SK-N-SH (cell line): ENCODE measurements at regions not wholly inside any gene's neighbourhood (a gene's known extent, or its start where the extent isn't known, plus 50 kb on each side); places are given as distances from the start of the nearest gene placed in this dataset.

ENCODE experiments used
- CTCF ChIA-PET: fragments of 300-600, 350-600 bp; formaldehyde crosslinking; extraction: SDS; loops from one replicate; lab custom pipeline; 2021; lab: Yijun Ruan, JAX
- POLR2A ChIA-PET: fragments of 350-600 bp; sonication (Branson Sonifier 250); formaldehyde crosslinking; extraction: SDS; loops from one replicate; lab custom pipeline; 2020; ENCODE audit warnings: antibody characterized with exemption, inconsistent platforms; lab: Yijun Ruan, JAX
- DNase-seq: peaks from one replicate; pipeline ENCODE4 v3.0.0; 2012
- H2AFZ ChIP-seq: fragments of 200-600 bp; sonication (generic); 2 replicates; pipeline ENCODE4 v1.8.1; 2016; ENCODE audit warnings: antibody characterized with exemption, mild to moderate bottlenecking, low read depth
- H3F3A ChIP-seq: fragments of 200-600 bp; sonication (generic); replicated peaks from 2 replicates; pipeline ENCODE3; 2016; ENCODE audit warnings: antibody characterized with exemption, mild to moderate bottlenecking; ENCODE audit not compliant: insufficient read depth
- H3K27ac ChIP-seq, 2 experiments: fragments of 200-500 bp in 1 of 2; fragments of 200-600 bp in 1 of 2; sonication (Bioruptor generic) in 1 of 2; sonication (generic), shearing (Covaris generic) in 1 of 2; 2 replicates each; pipeline versions ENCODE4 v1.5.1 to v1.6.1; 2014 to 2016; ENCODE audit warnings: low read depth in 2 of 2, inconsistent platforms in 1 of 2, low read length in 1 of 2, mild to moderate bottlenecking in 1 of 2, mixed read lengths in 1 of 2
- H3K27me3 ChIP-seq: fragments of 200-600 bp; sonication (generic), shearing (Covaris generic); 2 replicates; pipeline ENCODE4 v1.6.1; 2016; ENCODE audit warnings: mixed run types; ENCODE audit not compliant: insufficient read depth
- H3K36me3 ChIP-seq, 2 experiments: fragments of 200-500 bp in 1 of 2; fragments of 200-600 bp in 1 of 2; sonication (Bioruptor generic) in 1 of 2; sonication (generic) in 1 of 2; replicated peaks in 1 of 2; 2 replicates each; pipeline versions ENCODE3 to v1.5.1; 2014 to 2016; ENCODE audit warnings: low read length in 1 of 2, mild to moderate bottlenecking in 1 of 2; ENCODE audit not compliant: insufficient read depth in 2 of 2, control insufficient read depth in 1 of 2
- H3K4me1 ChIP-seq, 2 experiments: fragments of 200-500 bp in 1 of 2; fragments of 200-600 bp in 1 of 2; sonication (Bioruptor generic) in 1 of 2; sonication (generic), shearing (Covaris generic) in 1 of 2; 2 replicates each; pipeline versions ENCODE4 v1.5.1 to v1.6.1; 2014 to 2016; ENCODE audit warnings: low read depth in 1 of 2, low read length in 1 of 2, mixed run types in 1 of 2; ENCODE audit not compliant: insufficient read depth in 2 of 2, control insufficient read depth in 1 of 2
- H3K4me2 ChIP-seq: fragments of 200-600 bp; sonication (generic), shearing (Covaris generic); 2 replicates; pipeline ENCODE4 v1.6.1; 2017; ENCODE audit warnings: mixed run types
- H3K4me3 ChIP-seq, 2 experiments: fragments of 200-500 bp in 1 of 2; fragments of 200-600 bp in 1 of 2; sonication (Bioruptor generic) in 1 of 2; sonication (generic), shearing (Covaris generic) in 1 of 2; 2 replicates each; pipeline versions ENCODE4 v1.5.1 to v1.8.1; 2014 to 2016; ENCODE audit warnings: low read depth in 2 of 2, inconsistent platforms in 1 of 2, low read length in 1 of 2, mild to moderate bottlenecking in 1 of 2, mixed read lengths in 1 of 2, moderate library complexity in 1 of 2
- H3K79me2 ChIP-seq: fragments of 200-600 bp; sonication (generic); 2 replicates; pipeline ENCODE4 v1.8.1; 2017; ENCODE audit warnings: mild to moderate bottlenecking; ENCODE audit not compliant: insufficient read depth
- H3K9ac ChIP-seq: fragments of 200-600 bp; sonication (generic); 2 replicates; pipeline ENCODE4 v1.6.1; 2017; ENCODE audit warnings: mixed run types
- H3K9me2 ChIP-seq: fragments of 200-600 bp; sonication (generic); 2 replicates; pipeline ENCODE4 v1.6.1; 2017; ENCODE audit warnings: mixed run types
- H3K9me3 ChIP-seq: fragments of 200-600 bp; sonication (generic); 2 replicates; pipeline ENCODE4 v1.6.1; 2017; ENCODE audit warnings: mixed run types, mild to moderate bottlenecking, moderate library complexity
- H4K20me1 ChIP-seq: fragments of 200-600 bp; sonication (generic); 2 replicates; pipeline ENCODE4 v1.6.1; 2017; ENCODE audit warnings: mild to moderate bottlenecking, mixed run types; ENCODE audit not compliant: insufficient read depth
- EP300 ChIP-seq, 2 experiments: IDR thresholded peaks; 2 replicates each; pipeline versions ENCODE4 v1.4.0 to v1.6.1; 2012; ENCODE audit warnings: borderline replicate concordance in 1 of 2, low read depth in 1 of 2, low read length in 1 of 2
- FOSL2 ChIP-seq: IDR thresholded peaks from 2 replicates; pipeline ENCODE4 v1.4.0; 2012; ENCODE audit warnings: low read depth, mild to moderate bottlenecking, moderate library complexity, borderline replicate concordance
- FOXM1 ChIP-seq: IDR thresholded peaks from 2 replicates; pipeline ENCODE4 v1.4.0; 2012; ENCODE audit warnings: low read depth, mild to moderate bottlenecking
- GABPA ChIP-seq: IDR thresholded peaks from 2 replicates; pipeline ENCODE4 v1.4.0; 2012; ENCODE audit warnings: low read depth, mild to moderate bottlenecking
- JUND ChIP-seq: IDR thresholded peaks from 2 replicates; pipeline ENCODE4 v1.4.0; 2012
- MAX ChIP-seq: IDR thresholded peaks from 2 replicates; pipeline ENCODE4 v1.4.0; 2012; ENCODE audit warnings: low read depth
- MXI1 ChIP-seq: IDR thresholded peaks from 2 replicates; pipeline ENCODE4 v1.6.1; 2012; ENCODE audit warnings: mild to moderate bottlenecking, low read depth, low read length, improper control_type of control experiment
- PBX3 ChIP-seq: IDR thresholded peaks from 2 replicates; pipeline ENCODE4; 2012
- RAD21 ChIP-seq: IDR thresholded peaks from 2 replicates; pipeline ENCODE4 v1.6.1; 2012; ENCODE audit warnings: mild to moderate bottlenecking, low read length
- RFX5 ChIP-seq: IDR thresholded peaks from 2 replicates; pipeline ENCODE4 v1.6.1; 2012; ENCODE audit warnings: mild to moderate bottlenecking, improper control_type of control experiment, low read length
- RXRA ChIP-seq: IDR thresholded peaks from 2 replicates; pipeline ENCODE4 v1.4.0; 2012; ENCODE audit warnings: low read depth, mild to moderate bottlenecking, borderline replicate concordance
- TCF12 ChIP-seq: IDR thresholded peaks from 2 replicates; pipeline ENCODE4 v1.4.0; 2012
- USF1 ChIP-seq: IDR thresholded peaks from 2 replicates; pipeline ENCODE4 v1.4.0; 2012; ENCODE audit warnings: low read depth, borderline replicate concordance
- YY1 ChIP-seq: IDR thresholded peaks from 2 replicates; pipeline ENCODE4 v1.4.0; 2012; ENCODE audit warnings: low read depth, mild to moderate bottlenecking
- WGBS: methylation state at CpG from one replicate; pipeline ENCODE4 v1.1.6; 2017; ENCODE audit warnings: low lambda C conversion rate; 5-methylcytosine and 5-hydroxymethylcytosine counted together

GRCh38 chr5:126693806-126694205 lies 83.1 kb upstream of the LMNB1 start:
- H3K79me2 ChIP-seq: no peaks in the 10 kb centered on the region
- WGBS: 88% methylated on average over 1 of the region's 1 CpG

GRCh38 chr5:126694403-126694802 lies 82.5 kb upstream of the LMNB1 start:
- ChIA-PET POLR2A (no interaction called here), CTCF (no interaction called here)
- peak in 1 of 2 experiments; percentile 21; a peak in 1 of 4 replicates for TF ChIP-seq EP300 (IDR thresholded peaks at IDR 0.05; ENCODE audit: borderline replicate concordance in 1 of 2, low read depth in 1 of 2, low read length in 1 of 2)
- peak; percentile 23; the same call in 1 of the 2 replicates for TF ChIP-seq TCF12
- TF ChIP-seq USF1: no peak
- no peak for TF ChIP-seq RXRA
- TF ChIP-seq GABPA: no peak
- TF ChIP-seq FOXM1: no peak
- TF ChIP-seq PBX3: peak; percentile 55
- Histone ChIP-seq H3K36me3 (no peaks in the 10 kb centered on the region), H3K27ac (peak overlapping the region in 1 of 2 experiments; percentile 18; a peak in 1 of 4 replicates), H4K20me1 (no peaks in the 10 kb centered on the region), H3F3A (no peaks in the 10 kb centered on the region), H3K4me3 (no peak overlapping the region), H3K4me1 (no peaks in the 10 kb centered on the region), H3K79me2 (no peaks in the 10 kb centered on the region), H3K9ac (no peak overlapping the region), H3K27me3 (no peaks in the 10 kb centered on the region), H3K4me2 (no peak overlapping the region), H3K9me2 (no peaks in the 10 kb centered on the region), H2AFZ (no peak overlapping the region), H3K9me3 (no peaks in the 10 kb centered on the region)
- WGBS: 37% methylated on average over 2 of the region's 2 CpGs
- DNase-seq: no peak

More at GRCh38 chr5:126693806-126694205, 83.1 kb upstream of the LMNB1 start:
- Histone ChIP-seq H3K9me2 (no peaks in the 10 kb centered on the region), H2AFZ (no peak overlapping the region), H3K4me2 (no peak overlapping the region), H3K36me3 (no peaks in the 10 kb centered on the region), H3K27ac (peak overlapping the region in 1 of 2 experiments; percentile 18; a peak in 1 of 4 replicates), H3F3A (no peaks in the 10 kb centered on the region), H3K9ac (no peak overlapping the region), H3K27me3 (no peaks in the 10 kb centered on the region), H3K4me3 (no peak overlapping the region), H4K20me1 (no peaks in the 10 kb centered on the region), H3K9me3 (no peaks in the 10 kb centered on the region), H3K4me1 (no peaks in the 10 kb centered on the region)
- ChIA-PET POLR2A (no interaction called here), CTCF (no interaction called here)
- DNase-seq: no peak
- TF ChIP-seq MAX (no peak), GABPA (no peak), RXRA (no peak), MXI1 (no peak), RAD21 (no peak)

- TF ChIP-seq YY1: no peak
- TF ChIP-seq FOSL2: peak; percentile 34; the same call in 1 of the 2 replicates
- 0 out of 2 replicates have a peak, but pooled peaks have one; percentile 22 for TF ChIP-seq JUND
- TF ChIP-seq RFX5: no peak
- H3K79me2 ChIP-seq: no peaks in the 10 kb centered on the region
- 80% methylated on average over 1 of the region's 1 CpG for WGBS
- DNase-seq: no peak
- POLR2A ChIA-PET: no interaction called here
- no peaks in the 10 kb centered on the region for H3K27me3 ChIP-seq
- H2AFZ ChIP-seq: no peak overlapping the region
- H3K9ac ChIP-seq: no peak overlapping the region
- CTCF ChIA-PET: interaction anchor here (1.3 kb wide), 2 partner anchors 8 to 15 kb away, joined by 3 to 4 read pairs; no protein-coding TSS in a partner anchor
- H3K4me1 ChIP-seq: no peaks in the 10 kb centered on the region
- no peaks in the 10 kb centered on the region for H3F3A ChIP-seq
- no peak overlapping the region for H3K4me2 ChIP-seq
- H3K9me2 ChIP-seq: no peaks in the 10 kb centered on the region
- no peak overlapping the region for H3K4me3 ChIP-seq
- no peaks in the 10 kb centered on the region for H3K9me3 ChIP-seq
- no peaks in the 10 kb centered on the region for H4K20me1 ChIP-seq
- no peak overlapping the region for H3K27ac ChIP-seq
- H3K36me3 ChIP-seq: no peaks in the 10 kb centered on the region
Observed at GRCh38 chr5:126695091-126695490, 81.8 kb upstream of the LMNB1 start.
